Keratinocyte (primary cell): ENCODE measurements at regions not wholly inside any gene's neighbourhood (a gene's known extent, or its start where the extent isn't known, plus 50 kb on each side); places are given as distances from the start of the nearest gene placed in this dataset.

Source experiments
- DNase-seq: peaks from one replicate; pipeline ENCODE4 v3.0.0-alpha.2; 2011; ENCODE audit warnings: low read depth, missing footprints, low spot score
- FAIRE-seq: peaks from 2 replicates; lab custom pipeline; 2011; peaks lifted over from hg19 to GRCh38; lab: Jason Lieb, UNC
- H2AFZ ChIP-seq: 2 replicates; pipeline ENCODE4 v1.6.0; 2012; ENCODE audit warnings: low read length, control low read depth, inconsistent platforms; ENCODE audit not compliant: control insufficient read depth
- H3K27ac ChIP-seq: 2 replicates; pipeline ENCODE4 v1.5.1; 2011; ENCODE audit warnings: low read length; ENCODE audit not compliant: control insufficient read depth, insufficient read depth
- H3K27me3 ChIP-seq: 3 replicates; pipeline ENCODE4 v1.6.0; 2011; ENCODE audit warnings: low read length; ENCODE audit not compliant: control insufficient read depth, insufficient read depth; ENCODE audit errors: extremely low read depth
- H3K36me3 ChIP-seq, 2 experiments: 2 replicates in 1 of 2; 3 replicates in 1 of 2; pipeline ENCODE4 v1.5.1; 2011; ENCODE audit warnings: low read length in 2 of 2, mild to moderate bottlenecking in 1 of 2; ENCODE audit not compliant: control insufficient read depth in 2 of 2, insufficient read depth in 2 of 2; ENCODE audit errors: extremely low read depth in 1 of 2
- H3K4me1 ChIP-seq: 3 replicates; pipeline ENCODE4 v1.5.1; 2011; ENCODE audit warnings: low read length; ENCODE audit not compliant: control insufficient read depth, insufficient read depth; ENCODE audit errors: extremely low read depth
- H3K4me2 ChIP-seq: 3 replicates; pipeline ENCODE4 v1.6.0; 2011; ENCODE audit warnings: low read depth, low read length; ENCODE audit not compliant: control insufficient read depth, insufficient read depth; ENCODE audit errors: extremely low read depth
- H3K4me3 ChIP-seq, 3 experiments: fragments of 200-600 bp in 1 of 3; sonication (generic) in 1 of 3; 2 replicates in 2 of 3; 3 replicates in 1 of 3; pipeline ENCODE4 v1.5.1; 2011 to 2016; ENCODE audit warnings: low read length in 3 of 3, mild to moderate bottlenecking in 3 of 3, control low read depth in 2 of 3, inconsistent platforms in 1 of 3, low read depth in 1 of 3, mixed read lengths in 1 of 3, mixed run types in 1 of 3, moderate library complexity in 1 of 3; ENCODE audit not compliant: control insufficient read depth in 2 of 3, insufficient read depth in 2 of 3; ENCODE audit errors: extremely low read depth in 1 of 3
- H3K79me2 ChIP-seq: 2 replicates; pipeline ENCODE4 v1.6.0; 2012; ENCODE audit warnings: low read length; ENCODE audit not compliant: control insufficient read depth, insufficient read depth
- H3K9ac ChIP-seq: 3 replicates; pipeline ENCODE4 v1.6.0; 2011; ENCODE audit warnings: low read length; ENCODE audit not compliant: control insufficient read depth, insufficient read depth; ENCODE audit errors: extremely low read depth
- H3K9me1 ChIP-seq: 3 replicates; pipeline ENCODE4 v1.6.0; 2011; ENCODE audit warnings: low read length; ENCODE audit not compliant: control insufficient read depth, insufficient read depth; ENCODE audit errors: extremely low read depth
- H3K9me3 ChIP-seq: 2 replicates; pipeline ENCODE4 v1.5.1; 2012; ENCODE audit warnings: low read depth, low read length; ENCODE audit not compliant: control insufficient read depth
- H4K20me1 ChIP-seq: 3 replicates; pipeline ENCODE4 v1.6.0; 2011; ENCODE audit warnings: low read length; ENCODE audit not compliant: control insufficient read depth, insufficient read depth; ENCODE audit errors: extremely low read depth
- EZH2 ChIP-seq: IDR thresholded peaks from one replicate; pipeline ENCODE4 v1.6.1; 2012; ENCODE audit warnings: inconsistent platforms, mild to moderate bottlenecking, low read length, moderate library complexity
- dilution Hi-C: fragments of 300-500 bp; cut with MboI; formaldehyde crosslinking; loops from one replicate; pipeline ENCODE4 v1.7.0; 2020; ENCODE audit warnings: low sequenced_read_pairs; ENCODE audit not compliant: extremely low pct_ligation_motif_present
- TF ChIP-seq, protein P1 (sequence below), 3 experiments: IDR thresholded peaks in 1 of 3; conservative IDR thresholded peaks in 1 of 3; optimal IDR thresholded peaks in 1 of 3; 2 replicates in 2 of 3; 3 replicates in 1 of 3; pipeline versions ENCODE3 to v1.5.1; 2011; ENCODE audit warnings: low read length in 3 of 3, mild to moderate bottlenecking in 3 of 3, moderate library complexity in 2 of 3, control low read depth in 1 of 3, inconsistent platforms in 1 of 3; ENCODE audit not compliant: insufficient read depth in 2 of 3; ENCODE audit errors: extremely low read depth in 1 of 3

DNA sequence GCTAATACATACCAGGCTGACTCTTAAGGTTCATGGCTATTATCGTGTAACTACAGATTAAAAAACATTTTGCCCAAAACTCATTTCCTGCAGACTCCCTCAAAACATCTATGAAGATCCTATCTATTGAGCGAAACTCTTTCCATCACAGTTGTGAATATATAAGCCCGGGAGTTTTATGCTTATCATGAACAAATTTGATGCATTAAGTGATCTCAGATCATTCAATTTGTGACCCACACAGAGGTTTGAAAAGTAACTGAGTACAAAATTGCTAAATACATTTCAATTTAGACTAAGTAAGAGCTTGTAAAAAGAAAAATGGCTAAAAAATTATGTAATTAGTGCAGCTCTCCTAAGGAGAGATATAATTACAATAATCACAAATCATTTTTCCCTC lies 1228.8 kb upstream of the TENM4 start:
- Histone ChIP-seq H3K36me3 (no peaks in the 10 kb centered on the region), H3K9ac (no peak overlapping the region), H3K4me1 (no peaks in the 10 kb centered on the region), H3K27me3 (no peaks in the 10 kb centered on the region), H3K4me3 (no peak overlapping the region), H2AFZ (no peak overlapping the region), H3K9me3 (no peaks in the 10 kb centered on the region), H4K20me1 (no peaks in the 10 kb centered on the region), H3K79me2 (no peaks in the 10 kb centered on the region), H3K4me2 (no peak overlapping the region), H3K9me1 (no peaks in the 10 kb centered on the region), H3K27ac (no peak overlapping the region)
- FAIRE-seq (no peak), DNase-seq (no peak)
- dilution Hi-C loops = no loop called here
- TF ChIP-seq, protein P1, sequence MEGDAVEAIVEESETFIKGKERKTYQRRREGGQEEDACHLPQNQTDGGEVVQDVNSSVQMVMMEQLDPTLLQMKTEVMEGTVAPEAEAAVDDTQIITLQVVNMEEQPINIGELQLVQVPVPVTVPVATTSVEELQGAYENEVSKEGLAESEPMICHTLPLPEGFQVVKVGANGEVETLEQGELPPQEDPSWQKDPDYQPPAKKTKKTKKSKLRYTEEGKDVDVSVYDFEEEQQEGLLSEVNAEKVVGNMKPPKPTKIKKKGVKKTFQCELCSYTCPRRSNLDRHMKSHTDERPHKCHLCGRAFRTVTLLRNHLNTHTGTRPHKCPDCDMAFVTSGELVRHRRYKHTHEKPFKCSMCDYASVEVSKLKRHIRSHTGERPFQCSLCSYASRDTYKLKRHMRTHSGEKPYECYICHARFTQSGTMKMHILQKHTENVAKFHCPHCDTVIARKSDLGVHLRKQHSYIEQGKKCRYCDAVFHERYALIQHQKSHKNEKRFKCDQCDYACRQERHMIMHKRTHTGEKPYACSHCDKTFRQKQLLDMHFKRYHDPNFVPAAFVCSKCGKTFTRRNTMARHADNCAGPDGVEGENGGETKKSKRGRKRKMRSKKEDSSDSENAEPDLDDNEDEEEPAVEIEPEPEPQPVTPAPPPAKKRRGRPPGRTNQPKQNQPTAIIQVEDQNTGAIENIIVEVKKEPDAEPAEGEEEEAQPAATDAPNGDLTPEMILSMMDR (optimal IDR thresholded peaks at IDR 0.05 in 1 of 3, IDR thresholded peaks at IDR 0.05 in 1 of 3, conservative IDR thresholded peaks at IDR 0.05 in 1 of 3; ENCODE audit: extremely low read depth in 1 of 3, insufficient read depth in 2 of 3, low read length in 3 of 3) = no peak
- no peak for TF ChIP-seq EZH2

DNA sequence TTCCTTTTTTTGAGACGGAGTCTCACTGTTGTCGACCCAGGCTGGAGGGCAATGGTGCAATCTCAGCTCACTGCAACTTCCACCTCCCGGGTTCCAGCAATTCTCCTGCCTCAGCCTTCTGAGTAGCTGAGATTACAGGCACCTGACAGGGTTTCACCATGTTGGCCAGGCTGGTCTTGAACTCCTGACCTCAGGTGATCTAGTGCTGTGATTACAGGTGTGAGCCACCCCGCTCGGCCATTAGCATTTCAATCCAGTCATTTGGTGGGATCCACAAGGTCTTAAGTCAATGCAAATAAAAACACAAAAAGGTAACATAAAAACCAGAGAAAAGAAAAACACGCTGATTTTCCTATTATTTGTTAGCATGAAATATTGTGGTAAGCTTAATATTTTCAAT lies 1227.2 kb upstream of the TENM4 start:
- H3K4me2 ChIP-seq = no peak overlapping the region
- H3K79me2 ChIP-seq = no peaks in the 10 kb centered on the region
- no peak overlapping the region for H2AFZ ChIP-seq
- FAIRE-seq (no peak), DNase-seq (no peak)
- H3K9ac ChIP-seq = no peak overlapping the region
- no peaks in the 10 kb centered on the region for H3K9me1 ChIP-seq
- H3K9me3 ChIP-seq = no peaks in the 10 kb centered on the region
- no peaks in the 10 kb centered on the region for H4K20me1 ChIP-seq
- dilution Hi-C loops = no loop called here
- H3K36me3 ChIP-seq = no peaks in the 10 kb centered on the region
- no peaks in the 10 kb centered on the region for H3K4me1 ChIP-seq
- H3K27me3 ChIP-seq = no peaks in the 10 kb centered on the region
- H3K27ac ChIP-seq = no peak overlapping the region
- H3K4me3 ChIP-seq = no peak overlapping the region
- TF ChIP-seq, protein P1 (optimal IDR thresholded peaks at IDR 0.05 in 1 of 3, IDR thresholded peaks at IDR 0.05 in 1 of 3, conservative IDR thresholded peaks at IDR 0.05 in 1 of 3; ENCODE audit: extremely low read depth in 1 of 3, insufficient read depth in 2 of 3, low read length in 3 of 3) = no peak
- no peak for TF ChIP-seq EZH2
